ENCODE measurements at regions not wholly inside any gene's neighbourhood (a gene's known extent, or its start where the extent isn't known, plus 50 kb on each side); places are given as distances from the start of the nearest gene placed in this dataset.

DNA sequence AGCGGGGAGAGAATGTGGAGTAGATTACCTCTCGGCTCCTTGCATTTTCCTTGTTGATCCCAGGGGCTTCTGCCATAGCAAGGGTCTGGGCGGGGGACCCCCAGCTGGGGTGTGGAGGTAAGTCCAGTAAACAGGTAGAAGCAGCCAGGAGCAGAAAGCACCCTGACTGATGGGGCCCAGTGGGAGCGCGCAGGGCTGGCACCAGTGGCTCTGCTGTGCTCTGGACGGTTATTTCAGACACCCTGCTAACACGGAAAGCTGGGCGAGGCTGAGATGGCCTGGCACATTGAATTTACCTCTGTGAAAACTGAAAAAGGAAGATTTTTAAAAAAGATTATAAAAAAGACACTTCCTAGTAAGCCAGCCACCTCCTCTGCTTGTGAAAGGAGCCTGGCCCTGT, 88.4 kb upstream of the CALM2 start:
- DNase-seq: no peak

DNA sequence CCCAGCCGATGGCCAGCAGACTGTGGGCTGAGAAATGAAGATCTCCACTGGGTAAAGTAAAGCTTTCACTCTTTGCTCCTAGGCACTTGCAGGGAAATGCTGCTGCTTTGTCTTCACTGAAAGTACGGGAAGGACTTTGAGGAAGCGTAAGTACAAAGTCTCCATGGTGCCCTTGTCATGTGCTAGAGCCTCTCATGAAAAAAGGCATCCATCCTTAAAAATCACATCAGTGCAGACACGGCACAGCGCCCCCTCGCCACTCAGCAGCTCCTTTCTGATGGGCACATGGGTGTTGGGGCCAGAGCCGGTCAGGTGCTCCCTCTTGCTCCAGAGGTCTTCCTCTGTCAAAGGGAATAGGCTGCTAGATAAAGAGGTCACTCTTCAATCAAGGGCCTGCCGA, 87.8 kb upstream of the CALM2 start:
- no peak for DNase-seq

DNA sequence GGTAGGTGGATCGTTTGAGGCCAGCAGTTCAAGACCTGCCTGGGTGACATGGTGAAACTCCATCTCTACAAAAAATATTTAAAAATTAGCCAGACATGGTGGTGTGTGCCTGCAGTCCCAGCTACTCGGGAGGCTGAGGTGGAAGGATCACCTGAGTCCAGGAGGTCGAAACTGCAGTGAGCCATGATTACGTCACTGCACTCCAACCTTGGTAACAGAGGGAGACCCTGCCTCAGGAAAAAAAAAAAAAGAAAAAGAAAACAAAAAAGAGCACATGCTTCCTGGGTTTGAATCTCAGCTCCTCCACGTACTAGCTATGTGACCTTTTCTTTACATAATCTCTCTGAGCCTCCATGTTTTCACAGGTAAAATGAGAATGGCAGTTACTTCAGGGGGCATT, 86.3 kb upstream of the CALM2 start:
- no peak for DNase-seq

DNA sequence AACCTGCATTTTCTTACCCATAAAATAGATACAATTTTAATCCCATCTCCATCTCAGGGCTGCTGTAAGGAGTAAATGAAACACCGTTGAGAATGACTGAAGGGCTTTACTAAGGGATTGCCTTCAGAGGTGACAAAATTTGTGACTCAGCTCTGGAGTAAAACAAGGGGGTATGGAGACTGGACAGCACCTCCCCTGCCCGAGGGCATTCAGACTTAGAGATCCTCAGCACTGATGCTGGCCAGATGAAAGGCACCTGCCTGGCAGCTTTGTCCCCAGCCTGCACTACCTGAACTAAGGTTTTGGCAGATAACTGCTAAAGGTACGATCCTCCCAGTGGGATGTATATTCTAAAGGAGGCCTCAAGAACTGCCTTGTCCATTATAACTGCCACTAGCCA, 84.7 kb upstream of the CALM2 start:
- no peak for DNase-seq

DNA sequence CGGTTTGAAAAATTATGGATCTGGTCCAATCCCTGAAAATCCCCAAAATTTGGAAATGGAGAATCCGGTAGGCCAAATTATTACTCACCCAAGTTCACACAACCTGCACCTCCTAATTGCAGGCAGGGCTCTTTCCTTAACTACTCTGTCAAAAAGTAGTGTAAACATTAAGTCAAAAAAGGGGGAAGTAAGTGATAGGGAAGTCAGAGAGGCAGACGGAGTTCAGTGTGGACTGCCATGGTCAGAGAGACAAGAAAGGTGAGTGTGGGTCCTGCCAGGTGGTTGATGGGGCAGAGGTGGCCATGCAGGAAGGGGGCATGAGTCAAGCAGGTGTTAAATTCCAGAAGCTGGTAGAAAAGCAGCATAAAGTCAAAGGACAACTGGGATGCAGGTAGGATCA, 83.5 kb upstream of the CALM2 start:
- DNase-seq: no peak

DNA sequence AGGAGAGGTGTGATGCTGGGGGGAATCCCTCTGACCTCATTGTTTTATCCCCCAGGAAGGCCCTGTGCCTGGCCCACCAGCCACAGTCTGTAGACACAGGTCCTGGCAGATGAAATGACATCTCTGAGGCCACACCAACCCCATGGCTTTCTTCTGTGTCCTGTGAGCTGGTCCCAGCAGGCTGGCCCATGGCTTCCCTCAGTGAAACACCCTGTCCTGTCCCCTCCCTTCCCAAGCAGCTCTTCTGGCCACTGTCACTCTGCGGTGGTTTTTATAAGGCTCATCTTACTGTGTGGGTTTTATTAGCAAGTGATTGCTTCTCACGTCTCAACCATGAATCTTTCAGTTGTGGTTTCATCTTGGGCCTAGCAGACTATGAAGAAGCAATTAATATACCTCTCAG, 81.6 kb upstream of the CALM2 start:
- no peak for DNase-seq

DNA sequence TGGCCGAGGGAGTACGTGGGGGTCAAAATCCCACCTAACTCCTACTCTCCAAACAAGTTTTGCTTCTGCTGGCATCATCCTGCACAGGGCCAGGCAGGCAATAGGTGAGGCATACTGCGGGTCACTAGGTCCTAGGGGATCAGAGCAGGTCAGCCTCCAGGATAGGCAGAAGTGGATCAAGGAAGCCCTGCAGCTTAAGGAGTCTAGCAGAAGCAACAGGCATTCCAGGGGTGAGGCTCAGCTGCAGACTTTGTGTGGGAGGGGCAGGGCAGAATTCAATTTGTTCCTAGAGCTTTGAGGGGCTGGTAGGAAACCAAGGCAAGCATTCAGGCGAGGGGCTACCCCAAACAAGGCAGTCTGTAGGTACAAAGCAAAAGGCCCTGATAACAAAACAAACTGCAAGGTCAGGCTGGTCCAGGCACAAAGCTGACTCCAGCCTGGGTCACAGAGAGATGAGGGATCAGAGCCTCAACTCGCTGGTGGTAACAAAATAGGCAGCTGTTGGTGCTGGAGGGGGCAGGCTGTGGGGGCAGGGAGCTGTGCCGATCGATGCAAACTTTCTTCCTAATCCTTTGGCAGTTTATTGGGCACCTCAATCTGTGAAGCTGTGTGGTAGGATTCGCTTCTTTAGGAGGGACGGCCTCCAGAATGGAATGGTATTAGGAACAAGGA, 80.2 kb upstream of the CALM2 start:
- DNase-seq: no peak

DNA sequence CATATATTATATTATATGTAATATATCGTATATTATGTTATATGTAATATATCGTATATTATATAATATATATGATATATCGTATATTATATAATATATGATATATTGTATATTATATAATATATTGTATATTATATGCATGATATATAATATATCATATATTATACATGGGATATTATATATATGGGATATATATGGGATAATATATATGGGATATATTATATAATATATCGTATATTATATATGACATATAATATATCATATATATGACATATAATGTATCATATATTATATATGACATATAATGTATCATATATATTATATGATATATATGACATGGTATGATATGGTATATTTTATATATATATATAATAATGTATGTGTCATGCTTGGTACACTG, 79.5 kb upstream of the CALM2 start:
- no peak for DNase-seq

DNA sequence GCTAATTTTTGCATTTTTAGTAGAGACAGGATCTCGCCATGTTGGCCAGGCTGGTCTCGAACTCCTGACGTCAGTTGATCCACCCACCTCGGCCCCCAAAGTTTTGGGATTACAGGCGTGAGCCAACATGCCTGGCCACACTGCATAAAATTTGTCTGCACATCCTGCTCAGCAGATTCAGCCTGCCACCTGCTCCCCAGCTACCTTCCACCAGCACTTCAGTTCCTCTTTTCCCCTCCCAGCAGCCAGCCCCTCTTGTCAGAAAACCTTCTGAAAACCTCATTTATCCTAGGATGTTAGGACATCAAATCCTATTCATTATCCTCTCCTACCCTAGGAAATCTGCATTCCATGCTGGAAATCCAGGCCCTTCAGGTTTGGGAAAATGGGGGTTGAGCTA, 78.2 kb upstream of the CALM2 start:
- peak; percentile 16 for DNase-seq

DNA sequence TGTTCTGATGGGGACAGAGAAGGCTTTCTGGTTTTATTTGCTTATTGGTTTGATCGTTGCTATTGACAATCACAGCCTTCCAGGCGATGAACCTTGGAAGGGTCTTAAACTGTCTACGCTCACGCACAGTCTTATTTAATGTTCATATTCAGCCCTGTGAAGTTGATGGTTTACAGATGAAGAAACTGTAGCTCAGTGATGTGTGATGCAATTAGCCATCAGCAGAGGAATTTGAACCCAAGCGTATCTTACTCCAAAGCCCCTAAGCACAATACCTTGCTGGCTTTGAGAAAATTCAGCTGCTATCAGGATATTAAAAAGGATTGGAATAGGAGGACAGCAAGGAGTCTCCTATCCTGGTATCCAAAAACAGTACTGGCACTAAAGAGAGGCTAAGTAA, 77.1 kb upstream of the CALM2 start:
- no peak for DNase-seq

DNA sequence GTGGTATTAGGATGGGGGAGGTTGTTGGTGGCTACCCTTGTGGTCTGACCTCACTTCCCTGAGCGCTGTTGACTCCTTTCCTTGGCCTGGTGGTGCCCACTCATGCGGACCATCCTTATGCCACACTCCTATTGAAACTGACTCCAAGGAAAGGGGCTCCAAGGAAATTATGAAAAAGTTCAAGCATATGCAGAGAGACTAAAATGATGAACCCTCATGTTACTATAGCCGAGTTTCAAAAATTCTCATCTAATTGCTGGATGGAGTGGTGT, 75.0 kb upstream of the CALM2 start:
- no peak for DNase-seq

DNA sequence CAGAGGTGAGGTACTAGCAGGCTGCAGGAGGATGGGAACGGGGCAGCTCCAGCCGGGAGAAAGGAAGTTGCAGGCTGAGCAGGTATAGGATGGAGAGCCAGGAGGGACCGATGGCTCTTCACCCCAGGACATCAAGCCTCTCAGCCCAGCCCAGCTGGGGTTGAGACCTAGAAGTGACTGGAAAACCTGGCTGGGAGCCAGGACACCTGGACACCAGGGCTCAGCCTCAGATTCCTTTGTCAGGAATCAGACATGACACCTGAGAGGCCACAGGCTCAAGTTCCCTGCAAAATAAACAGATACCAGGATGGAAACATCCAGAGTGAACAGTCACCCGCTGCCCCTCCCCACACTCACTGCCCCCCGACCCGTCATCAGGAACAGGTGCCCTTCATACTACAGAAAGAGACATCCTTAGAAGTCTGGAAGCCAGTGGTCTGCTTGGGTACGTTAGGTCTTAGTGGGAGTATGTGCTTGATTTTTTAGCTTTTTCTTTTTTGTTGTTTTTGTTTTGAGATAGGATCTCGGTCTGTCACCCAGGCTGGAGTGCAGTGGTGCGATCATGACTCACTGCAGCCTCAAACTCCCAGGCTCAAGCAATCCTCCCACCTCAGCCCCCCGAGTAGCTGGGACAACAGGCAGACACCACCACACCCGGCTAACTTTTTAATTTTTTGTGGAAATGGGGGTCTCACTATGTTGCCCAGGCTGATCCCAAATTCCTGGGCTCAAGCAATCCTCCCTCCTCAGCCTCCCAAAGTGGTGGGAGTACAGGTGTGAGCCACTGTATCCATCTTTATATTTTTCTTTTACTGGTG, 74.5 kb upstream of the CALM2 start:
- DNase-seq: peak; percentile 60

DNA sequence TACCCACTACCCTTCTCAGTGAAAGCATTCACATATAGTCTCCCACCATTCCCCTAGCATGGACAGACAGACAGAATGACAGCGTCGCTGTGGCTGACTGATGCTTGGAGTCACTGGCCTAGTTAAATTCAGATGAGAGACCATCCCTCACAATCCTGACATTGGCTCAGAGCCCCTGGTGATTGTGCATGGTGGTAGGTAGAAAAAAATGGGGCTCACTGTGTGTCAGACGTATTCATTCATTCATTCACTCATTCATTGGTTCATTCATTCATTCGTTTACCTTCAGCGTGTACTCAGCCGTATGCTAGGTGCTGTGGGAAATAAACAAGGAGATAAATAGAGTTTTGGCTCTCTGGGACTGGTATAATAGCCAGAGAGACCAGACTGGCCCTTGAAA, 73.6 kb upstream of the CALM2 start:
- DNase-seq: no peak

DNA sequence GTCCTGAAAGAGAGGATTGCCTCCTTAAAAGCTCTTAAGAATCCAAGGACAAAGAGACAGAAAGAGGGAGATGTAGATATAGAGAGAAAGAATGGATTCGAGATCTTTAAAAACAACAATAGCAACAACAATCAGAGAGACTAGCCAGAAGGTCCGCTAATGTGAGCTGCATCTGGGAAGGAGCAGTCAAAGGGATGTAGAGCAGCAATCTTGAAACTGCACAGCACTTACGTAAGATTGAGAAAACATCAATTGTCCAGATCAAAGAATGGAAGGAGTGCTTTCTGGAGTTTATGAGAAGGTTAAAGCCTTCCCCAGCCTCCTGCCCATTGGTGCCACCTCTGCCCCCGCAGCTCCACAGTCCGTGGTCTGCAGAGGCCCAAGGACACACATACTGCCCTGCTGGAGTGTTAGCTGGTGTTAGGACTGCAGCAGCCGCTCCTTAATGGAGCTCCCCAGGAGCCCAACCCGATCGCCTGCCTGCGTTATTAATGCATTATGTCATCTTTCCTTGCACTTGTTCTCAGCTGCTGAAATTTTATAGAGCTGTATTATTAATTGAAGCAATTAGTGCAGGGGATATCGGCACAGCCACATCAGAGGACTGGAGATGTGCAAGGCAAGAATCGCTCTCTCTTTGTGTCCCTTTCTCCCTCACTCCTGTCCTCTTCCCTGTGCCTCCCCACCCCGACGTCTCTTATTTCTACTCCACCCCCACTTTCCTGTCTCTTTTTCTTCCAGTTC, 73.0 kb upstream of the CALM2 start:
- DNase-seq: no peak

DNA sequence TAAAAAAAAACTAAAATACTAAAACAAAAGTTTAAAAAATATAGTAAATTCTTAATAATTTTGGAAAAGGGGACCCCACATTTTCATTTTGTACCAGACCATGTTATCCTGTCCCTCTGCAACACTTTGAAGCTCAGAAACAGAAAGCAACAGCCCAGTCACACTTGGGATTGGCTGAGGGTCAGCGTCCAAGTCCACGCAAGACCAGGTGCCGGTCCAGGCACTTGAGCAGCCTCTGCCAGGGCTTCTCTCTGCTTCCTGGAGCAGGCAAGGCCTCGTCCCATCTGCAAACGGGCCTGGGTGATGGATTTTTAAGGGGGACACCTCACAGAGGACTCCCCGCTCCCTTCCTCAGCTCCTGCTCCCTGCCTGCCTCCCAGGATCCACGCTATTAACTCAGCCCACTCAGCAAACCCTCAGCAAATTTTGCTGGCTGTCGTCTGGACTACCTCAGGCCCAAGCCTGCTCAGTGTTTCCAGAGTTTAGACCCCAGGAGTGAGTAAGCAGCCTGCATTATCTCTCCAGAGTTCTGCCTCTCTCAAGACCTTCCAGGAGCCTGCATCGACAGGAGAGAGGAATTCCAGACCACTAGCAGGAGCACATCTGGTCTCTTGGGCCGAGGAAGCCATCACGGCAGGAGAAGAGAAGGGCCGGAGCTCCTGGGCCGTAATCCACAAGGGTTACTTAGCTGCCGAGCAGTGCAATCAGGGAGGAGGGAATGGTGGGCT, 67.4 kb upstream of the CALM2 start:
- DNase-seq: no peak

DNA sequence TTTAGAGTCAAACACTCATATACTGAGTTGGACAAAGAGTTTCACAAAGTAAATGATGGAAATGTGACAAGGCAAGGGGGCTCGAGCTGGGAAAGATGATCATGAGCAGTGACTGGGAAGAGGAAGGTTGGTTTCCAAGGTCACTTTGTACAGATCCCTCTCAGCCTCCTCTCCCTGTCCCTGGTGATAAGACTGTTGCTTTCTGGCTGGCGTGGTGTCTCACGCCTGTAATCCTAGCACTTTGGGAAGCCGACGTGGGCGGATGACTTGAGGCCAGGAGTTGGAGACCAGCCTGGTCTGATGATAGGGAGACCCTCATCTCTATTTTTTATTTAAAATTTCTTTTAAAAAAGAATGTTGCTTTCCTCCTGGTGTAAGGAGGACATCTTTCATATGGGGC, 65.4 kb upstream of the CALM2 start:
- no peak for DNase-seq

DNA sequence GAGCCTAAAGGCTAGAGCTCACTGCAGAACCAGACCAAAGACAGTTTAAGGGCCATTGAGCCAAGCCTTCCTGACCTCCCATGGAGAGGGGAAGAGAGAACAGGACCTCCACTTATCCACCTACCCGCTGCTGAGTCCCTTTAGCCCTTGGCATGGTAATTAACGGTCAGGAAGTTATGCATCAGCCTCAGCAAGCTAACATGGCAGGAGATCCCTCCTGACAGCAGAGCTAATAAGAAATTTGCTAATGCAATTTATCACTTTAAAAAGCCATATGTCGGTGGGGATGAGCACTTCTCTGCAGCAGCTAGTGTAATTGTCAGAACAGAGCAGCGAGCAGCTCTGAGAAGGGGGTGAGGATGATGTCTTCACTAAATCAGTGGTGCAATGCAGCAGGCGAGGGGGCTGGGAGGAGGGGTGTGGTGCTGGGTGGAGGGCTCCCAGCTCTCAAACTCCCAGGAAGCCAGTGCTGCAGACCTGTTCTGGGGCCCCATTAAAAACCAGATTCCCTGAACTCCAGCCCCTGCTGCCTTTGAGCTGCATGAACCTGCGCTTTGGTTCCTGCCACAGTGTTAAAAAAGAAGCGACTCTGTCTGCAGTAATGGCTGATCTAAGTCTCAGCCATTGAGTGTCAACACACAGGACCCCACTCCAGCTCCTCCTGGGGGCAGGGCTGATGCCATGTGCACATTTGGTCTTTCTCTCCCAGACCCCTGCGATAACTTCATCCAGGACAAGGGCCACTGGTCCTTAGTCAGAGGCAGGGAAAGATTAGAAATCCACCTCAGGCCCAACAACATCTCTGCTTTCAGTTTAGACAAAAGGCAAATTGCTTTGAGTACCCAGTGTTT, 63.0 kb upstream of the CALM2 start:
- DNase-seq: no peak

DNA sequence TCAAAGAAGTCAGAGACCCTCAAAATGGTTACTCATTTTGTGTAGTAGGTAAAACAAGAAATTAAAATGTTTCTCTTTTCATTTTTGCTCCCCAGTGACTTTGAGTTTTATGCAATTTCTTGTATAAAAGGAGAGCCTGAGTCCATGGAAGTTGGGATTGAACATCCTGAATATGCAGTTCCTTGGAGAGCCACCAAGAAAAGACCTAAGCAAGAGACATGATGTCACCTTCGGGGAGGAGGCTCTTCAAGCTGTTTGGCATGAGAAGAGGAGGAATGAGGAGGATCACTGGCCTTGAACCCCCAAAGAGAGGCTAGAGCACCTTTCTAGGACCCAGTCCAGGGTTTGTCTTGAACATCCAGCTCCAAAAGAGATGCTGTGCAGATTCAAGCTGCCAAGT, 62.3 kb upstream of the CALM2 start:
- DNase-seq: no peak

DNA sequence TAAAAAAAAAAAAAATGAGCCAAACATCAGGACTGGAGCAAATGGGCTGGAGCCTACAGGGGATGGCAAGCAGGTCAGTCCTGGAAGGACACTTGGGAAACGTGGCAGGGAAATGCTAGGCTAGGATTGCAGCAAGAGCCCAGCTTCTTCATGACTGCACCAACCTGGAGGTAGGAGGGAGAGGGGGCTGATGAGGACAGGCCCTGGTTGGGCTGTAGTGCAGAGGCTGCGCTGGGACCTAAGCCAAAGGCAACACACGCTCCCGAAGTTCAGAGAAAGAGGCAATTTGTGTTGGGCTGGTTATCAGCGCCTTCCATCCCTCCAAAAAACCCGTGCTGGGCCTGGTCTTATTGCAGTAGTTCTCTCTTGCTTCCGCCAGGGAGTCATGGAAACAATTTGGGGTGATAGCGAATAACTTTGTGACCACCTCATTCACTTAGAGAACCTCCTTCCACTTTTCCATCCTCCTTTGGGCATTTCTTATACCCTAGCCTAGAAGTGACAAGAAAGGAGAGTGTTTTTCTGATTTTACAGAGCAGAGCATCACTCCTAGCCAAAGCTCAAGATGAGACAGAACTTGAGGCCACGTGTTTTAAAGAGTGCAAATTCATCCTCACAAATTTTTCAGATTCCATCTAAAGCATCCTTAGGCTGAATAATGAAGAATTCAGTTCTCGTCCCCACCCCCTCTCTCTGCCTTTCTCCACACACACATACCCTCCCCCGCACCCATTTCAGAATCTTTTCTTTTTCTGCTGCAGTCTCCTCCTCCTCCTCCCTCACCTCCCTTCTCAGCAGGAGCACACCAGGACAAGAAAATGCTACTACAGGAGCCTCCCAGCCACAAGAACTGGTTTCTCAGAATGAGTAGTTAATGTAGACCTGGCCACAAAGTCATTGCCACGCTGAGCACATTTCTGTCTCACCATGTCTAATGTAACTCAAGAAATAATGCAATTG, 61.3 kb upstream of the CALM2 start:
- DNase-seq: no peak

DNA sequence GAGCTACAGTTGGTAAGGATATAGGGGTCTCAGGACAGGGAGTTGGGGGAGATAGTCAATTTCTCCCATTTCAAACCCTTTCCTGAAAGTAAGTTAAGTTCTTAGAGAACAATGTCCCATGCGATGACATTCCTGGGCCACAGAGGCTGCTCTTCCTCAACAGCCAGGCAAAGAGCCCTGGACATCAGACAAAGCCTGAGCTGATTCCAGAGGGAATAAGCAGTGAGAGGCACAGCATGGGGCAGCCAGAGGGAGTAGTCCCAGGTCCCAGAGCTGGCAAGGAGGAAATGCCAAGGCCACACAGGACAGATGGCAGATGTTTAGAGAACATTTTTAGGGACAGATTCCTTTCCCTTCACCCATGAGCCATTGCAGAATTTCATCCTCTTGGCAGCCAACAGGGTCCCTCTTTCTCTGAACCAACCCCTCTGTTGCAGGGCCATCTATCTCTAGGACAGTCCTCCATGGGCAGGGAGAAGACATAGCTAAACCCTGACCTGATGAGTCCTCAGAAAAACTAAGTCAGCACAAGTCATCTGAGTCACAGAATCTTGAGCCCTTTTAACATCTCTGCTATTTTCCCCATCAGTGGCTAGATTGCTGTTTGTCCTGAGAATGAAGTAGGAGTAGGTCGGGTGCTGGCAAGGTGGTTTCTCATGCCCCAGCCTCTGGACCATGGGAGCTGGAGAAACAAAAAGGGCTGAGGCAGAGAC, 60.3 kb upstream of the CALM2 start:
- no peak for DNase-seq

DNA sequence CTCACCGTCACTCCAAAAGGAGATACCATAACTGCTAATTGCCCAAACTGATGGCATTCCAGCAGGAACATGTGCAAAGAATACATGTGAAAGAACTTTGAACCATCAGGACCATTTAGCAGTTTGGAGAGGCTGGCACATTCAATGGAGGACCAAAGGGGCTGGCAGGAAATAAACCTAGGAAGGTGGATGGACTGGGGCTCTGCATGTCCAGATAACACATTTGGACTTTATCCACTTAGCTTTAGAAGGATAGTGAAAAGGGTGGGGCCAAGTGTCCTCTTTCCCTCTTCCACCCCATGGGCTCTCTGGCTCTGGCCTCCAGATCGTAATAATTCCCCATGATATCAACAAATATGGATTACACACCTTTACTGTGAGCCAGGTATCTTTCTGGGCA, 58.8 kb upstream of the CALM2 start:
- no peak for DNase-seq

Measured in NCI-H2171 treated with DMSO at 0.1 percent for 48 hours (cell line).